Endodermal cell (in vitro differentiated cells): ENCODE measurements at regions not wholly inside any gene's neighbourhood (a gene's known extent, or its start where the extent isn't known, plus 50 kb on each side); places are given as distances from the start of the nearest gene placed in this dataset.

Source experiments
- DNase-seq: peaks from one replicate; pipeline ENCODE4 v3.0.0-alpha.2; 2017
- H3K27ac ChIP-seq: 2 replicates; pipeline ENCODE4 v1.5.1; 2013; ENCODE audit warnings: mild to moderate bottlenecking, low read depth, low read length, moderate library complexity
- H3K27me3 ChIP-seq: 2 replicates; pipeline ENCODE4 v1.6.1; 2013; ENCODE audit warnings: mild to moderate bottlenecking, low read length, moderate library complexity; ENCODE audit not compliant: insufficient read depth, control insufficient read depth, poor library complexity, severe bottlenecking
- H3K36me3 ChIP-seq: 2 replicates; pipeline ENCODE4 v1.7.0; 2013; ENCODE audit warnings: mild to moderate bottlenecking, low read length, moderate library complexity; ENCODE audit not compliant: control insufficient read depth, insufficient read depth
- H3K4me1 ChIP-seq: one replicate; pipeline ENCODE4 v1.7.0; 2013; ENCODE audit warnings: low read length; ENCODE audit not compliant: control insufficient read depth, insufficient read depth
- H3K4me3 ChIP-seq: 2 replicates; pipeline ENCODE4 v1.5.1; 2013; ENCODE audit warnings: mild to moderate bottlenecking, low read length, moderate library complexity
- H3K9ac ChIP-seq: 2 replicates; pipeline ENCODE4 v1.6.1; 2013; ENCODE audit warnings: mild to moderate bottlenecking, low read length, moderate library complexity; ENCODE audit not compliant: poor library complexity, severe bottlenecking; ENCODE audit errors: extremely low read depth
- H3K9me3 ChIP-seq: 2 replicates; pipeline ENCODE4 v1.6.1; 2013; ENCODE audit warnings: mild to moderate bottlenecking, low read length, moderate library complexity; ENCODE audit not compliant: control insufficient read depth
- H3K27ac Mint-ChIP-seq: 2 replicates; pipeline ENCODE4 v1.8.0; 2020; ENCODE audit warnings: mixed read lengths
- H3K27me3 Mint-ChIP-seq: 2 replicates; pipeline ENCODE4 v1.8.0; 2021; ENCODE audit warnings: mild to moderate bottlenecking, mixed read lengths; ENCODE audit not compliant: insufficient read depth
- H3K36me3 Mint-ChIP-seq: 2 replicates; pipeline ENCODE4 v1.8.0; 2020; ENCODE audit warnings: low read depth, mixed read lengths
- H3K4me1 Mint-ChIP-seq: 2 replicates; pipeline ENCODE4 v1.8.0; 2020; ENCODE audit warnings: mixed read lengths
- H3K4me3 Mint-ChIP-seq: 2 replicates; pipeline ENCODE4 v1.8.0; 2020; ENCODE audit warnings: mild to moderate bottlenecking, moderate library complexity, mixed read lengths
- H3K9me3 Mint-ChIP-seq: 2 replicates; pipeline ENCODE4 v1.8.0; 2020; ENCODE audit warnings: mild to moderate bottlenecking, mixed read lengths
- WGBS, 2 experiments: methylation state at CpG; one replicate each; pipeline versions ENCODE4 v1.1.5 to v1.1.7; 2013; ENCODE audit warnings: missing lambda C conversion rate in 2 of 2, mixed read lengths in 1 of 2; ENCODE audit not compliant: insufficient coverage in 1 of 2, insufficient read length in 1 of 2; 5-methylcytosine and 5-hydroxymethylcytosine counted together
- TF ChIP-seq, protein P1 (sequence below): fragments of 200-600 bp; sonication (generic); conservative IDR thresholded peaks from 2 replicates; pipeline ENCODE4 v1.5.0; 2021; ENCODE audit warnings: antibody characterized with exemption, mild to moderate bottlenecking

DNA sequence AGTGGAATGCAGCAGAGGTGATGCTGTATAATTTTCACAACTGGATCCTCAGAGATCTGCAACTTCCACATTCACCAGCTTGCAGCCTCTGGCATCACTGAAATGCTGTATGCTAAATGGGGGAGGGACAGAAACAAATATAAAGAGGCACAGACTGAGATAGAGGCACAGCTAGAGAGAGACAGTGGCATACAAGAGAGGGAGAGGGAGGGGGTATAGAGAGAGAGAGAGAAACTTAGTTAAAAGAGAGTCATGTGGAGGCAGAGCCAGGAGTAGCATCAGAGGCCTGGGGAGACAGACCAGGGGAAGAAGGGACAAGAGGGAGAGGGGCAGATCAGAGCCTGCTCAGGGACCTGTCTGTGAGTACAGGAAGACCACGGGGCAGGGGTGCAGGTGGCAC lies 84.5 kb upstream of the GRIK3 start:
- TF ChIP-seq, protein P1, sequence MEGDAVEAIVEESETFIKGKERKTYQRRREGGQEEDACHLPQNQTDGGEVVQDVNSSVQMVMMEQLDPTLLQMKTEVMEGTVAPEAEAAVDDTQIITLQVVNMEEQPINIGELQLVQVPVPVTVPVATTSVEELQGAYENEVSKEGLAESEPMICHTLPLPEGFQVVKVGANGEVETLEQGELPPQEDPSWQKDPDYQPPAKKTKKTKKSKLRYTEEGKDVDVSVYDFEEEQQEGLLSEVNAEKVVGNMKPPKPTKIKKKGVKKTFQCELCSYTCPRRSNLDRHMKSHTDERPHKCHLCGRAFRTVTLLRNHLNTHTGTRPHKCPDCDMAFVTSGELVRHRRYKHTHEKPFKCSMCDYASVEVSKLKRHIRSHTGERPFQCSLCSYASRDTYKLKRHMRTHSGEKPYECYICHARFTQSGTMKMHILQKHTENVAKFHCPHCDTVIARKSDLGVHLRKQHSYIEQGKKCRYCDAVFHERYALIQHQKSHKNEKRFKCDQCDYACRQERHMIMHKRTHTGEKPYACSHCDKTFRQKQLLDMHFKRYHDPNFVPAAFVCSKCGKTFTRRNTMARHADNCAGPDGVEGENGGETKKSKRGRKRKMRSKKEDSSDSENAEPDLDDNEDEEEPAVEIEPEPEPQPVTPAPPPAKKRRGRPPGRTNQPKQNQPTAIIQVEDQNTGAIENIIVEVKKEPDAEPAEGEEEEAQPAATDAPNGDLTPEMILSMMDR: no peak
- Histone ChIP-seq H3K27ac (no peak overlapping the region), H3K9ac (no peak overlapping the region), H3K4me3 (no peak overlapping the region), H3K36me3 (no peaks in the 10 kb centered on the region), H3K9me3 (no peaks in the 10 kb centered on the region), H3K27me3 (no peaks in the 10 kb centered on the region), H3K4me1 (no peaks in the 10 kb centered on the region)
- no peak overlapping the region for H3K4me3 Mint-ChIP-seq
- no peaks in the 10 kb centered on the region for H3K9me3 Mint-ChIP-seq
- peaks cover 6% of the 10 kb centered on the region for H3K27me3 Mint-ChIP-seq
- no peaks in the 10 kb centered on the region for H3K4me1 Mint-ChIP-seq
- no peak for DNase-seq
- H3K27ac Mint-ChIP-seq: no peak overlapping the region
- 72 to 80% methylated on average over 1 of the region's 1 CpG for WGBS, 2 experiments
- no peaks in the 10 kb centered on the region for H3K36me3 Mint-ChIP-seq

DNA sequence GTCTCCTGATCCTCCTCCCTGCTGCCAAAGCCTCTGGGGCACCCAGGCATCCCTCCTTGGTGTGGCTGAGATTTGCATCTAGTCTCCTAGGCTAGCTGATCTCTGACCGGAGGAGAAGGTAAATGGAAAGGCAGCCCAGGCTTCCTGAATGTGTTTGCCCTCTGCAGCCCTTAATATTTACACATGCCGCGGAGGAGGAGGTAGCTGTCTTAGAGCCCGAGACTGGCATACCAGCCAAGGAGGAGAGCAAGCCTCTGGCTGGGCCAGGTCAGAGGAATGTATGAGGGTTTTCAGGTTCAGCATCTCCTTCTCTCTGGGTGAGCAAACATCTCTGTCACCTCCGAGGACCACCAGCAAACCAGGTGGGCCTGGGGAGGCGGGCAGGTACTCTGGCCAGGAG lies 86.0 kb upstream of the GRIK3 start:
- Histone ChIP-seq H3K9ac (no peak overlapping the region), H3K36me3 (no peaks in the 10 kb centered on the region), H3K27ac (no peak overlapping the region), H3K27me3 (no peaks in the 10 kb centered on the region), H3K4me1 (no peaks in the 10 kb centered on the region), H3K9me3 (no peaks in the 10 kb centered on the region), H3K4me3 (no peak overlapping the region)
- no peaks in the 10 kb centered on the region for H3K9me3 Mint-ChIP-seq
- H3K4me3 Mint-ChIP-seq: no peak overlapping the region
- H3K27me3 Mint-ChIP-seq: peaks cover 6% of the 10 kb centered on the region
- H3K36me3 Mint-ChIP-seq: no peaks in the 10 kb centered on the region
- no peak for DNase-seq
- H3K4me1 Mint-ChIP-seq: no peaks in the 10 kb centered on the region
- H3K27ac Mint-ChIP-seq: no peak overlapping the region
- TF ChIP-seq, protein P1: no peak
- WGBS, 2 experiments: 91 to 100% methylated on average over 1 to 6 of the region's 6 CpGs

DNA sequence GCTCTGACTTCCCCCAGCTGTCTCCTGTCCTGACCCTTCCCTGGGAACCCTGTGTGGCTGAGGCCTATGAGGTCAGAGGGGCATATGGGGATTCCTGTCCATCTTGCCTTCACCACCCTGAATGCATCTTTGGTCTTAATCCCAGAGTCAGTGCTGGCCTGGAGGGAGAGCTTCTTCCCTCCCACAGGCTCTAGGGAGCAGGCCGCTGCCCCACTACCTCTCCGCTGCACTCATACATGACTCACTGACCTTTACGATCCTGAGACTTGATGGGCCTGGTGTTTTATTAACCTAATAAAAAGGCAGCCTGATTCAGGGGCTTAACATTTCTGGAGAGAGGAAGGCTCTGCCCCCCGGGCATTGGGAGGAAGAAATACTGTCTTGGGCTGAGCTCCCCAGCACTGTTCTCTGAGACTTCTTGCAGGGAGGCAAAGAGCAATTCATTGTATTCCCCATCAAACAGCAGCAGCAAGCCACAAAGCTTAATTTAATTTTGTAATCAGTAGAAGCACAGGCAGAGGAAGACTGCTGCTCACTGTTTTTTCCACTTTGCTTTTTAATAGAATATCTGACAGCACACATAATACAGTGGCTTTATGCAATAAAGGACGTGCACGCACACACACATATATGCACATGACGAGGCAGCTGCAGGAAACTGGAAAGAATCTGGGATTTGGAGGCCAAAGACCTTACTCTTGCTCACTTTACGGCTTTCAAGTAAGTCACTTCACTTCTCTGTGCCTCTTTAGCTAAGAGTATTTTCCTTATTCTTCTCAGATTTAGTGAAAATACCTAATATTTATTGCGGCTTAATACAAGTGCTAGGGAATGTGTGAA lies 89.2 kb upstream of the GRIK3 start:
- TF ChIP-seq, protein P1: no peak
- Histone ChIP-seq H3K9me3 (no peaks in the 10 kb centered on the region), H3K27me3 (no peaks in the 10 kb centered on the region), H3K27ac (no peak overlapping the region), H3K9ac (no peak overlapping the region), H3K4me1 (no peaks in the 10 kb centered on the region), H3K4me3 (no peak overlapping the region), H3K36me3 (no peaks in the 10 kb centered on the region)
- no peak for DNase-seq
- no peaks in the 10 kb centered on the region for H3K36me3 Mint-ChIP-seq
- no peaks in the 10 kb centered on the region for H3K9me3 Mint-ChIP-seq
- 82 to 92% methylated on average over 6 to 9 of the region's 9 CpGs for WGBS, 2 experiments
- H3K4me1 Mint-ChIP-seq: no peaks in the 10 kb centered on the region
- H3K27me3 Mint-ChIP-seq: peaks cover 12% of the 10 kb centered on the region
- no peak overlapping the region for H3K4me3 Mint-ChIP-seq
- H3K27ac Mint-ChIP-seq: no peak overlapping the region
